IPS-15b (cell line): ENCODE measurements at regions not wholly inside any gene's neighbourhood (a gene's known extent, or its start where the extent isn't known, plus 50 kb on each side); places are given as distances from the start of the nearest gene placed in this dataset.

Experiments used
- H3K27me3 ChIP-seq: one replicate; pipeline ENCODE4 v1.6.1; 2013; ENCODE audit warnings: low read length; ENCODE audit not compliant: control insufficient read depth, insufficient read depth
- H3K36me3 ChIP-seq: one replicate; pipeline ENCODE4 v1.6.1; 2013; ENCODE audit warnings: low read length; ENCODE audit not compliant: control insufficient read depth, insufficient read depth
- H3K4me1 ChIP-seq: one replicate; pipeline ENCODE4 v1.6.1; 2013; ENCODE audit warnings: mild to moderate bottlenecking, low read length; ENCODE audit not compliant: control insufficient read depth, insufficient read depth
- H3K4me3 ChIP-seq: one replicate; pipeline ENCODE4 v1.5.1; 2013; ENCODE audit warnings: low read depth, low read length
- H3K9ac ChIP-seq: one replicate; pipeline ENCODE4 v1.6.1; 2013; ENCODE audit warnings: low read depth, mild to moderate bottlenecking, low read length
- H3K9me3 ChIP-seq: one replicate; pipeline ENCODE4 v1.6.1; 2013; ENCODE audit warnings: mild to moderate bottlenecking, low read length; ENCODE audit not compliant: control insufficient read depth, insufficient read depth

DNA sequence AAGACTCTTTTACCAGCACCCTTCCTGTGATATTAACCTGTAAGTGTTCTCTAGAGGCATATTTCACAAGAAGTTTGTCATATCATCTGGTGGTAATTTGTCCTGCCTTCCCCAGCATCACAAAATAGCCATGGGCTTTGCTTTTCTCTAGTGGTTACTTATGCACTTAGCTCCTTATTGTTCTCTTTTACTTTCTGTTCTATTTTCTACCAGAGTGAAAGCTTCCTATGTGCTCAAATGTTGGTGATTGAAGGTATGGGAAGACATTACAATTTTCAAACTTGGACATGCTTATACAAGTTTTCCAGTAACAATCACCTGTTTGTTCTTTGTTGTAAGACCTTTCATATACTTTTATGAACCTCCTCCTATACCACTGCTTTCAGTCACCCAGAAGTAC lies 87.0 kb upstream of the KCNH7 start:
- no peaks in the 10 kb centered on the region for H3K9me3 ChIP-seq
- no peak overlapping the region for H3K4me3 ChIP-seq
- H3K36me3 ChIP-seq = no peaks in the 10 kb centered on the region
- no peaks in the 10 kb centered on the region for H3K27me3 ChIP-seq
- no peak overlapping the region for H3K9ac ChIP-seq
- H3K4me1 ChIP-seq = no peaks in the 10 kb centered on the region

DNA sequence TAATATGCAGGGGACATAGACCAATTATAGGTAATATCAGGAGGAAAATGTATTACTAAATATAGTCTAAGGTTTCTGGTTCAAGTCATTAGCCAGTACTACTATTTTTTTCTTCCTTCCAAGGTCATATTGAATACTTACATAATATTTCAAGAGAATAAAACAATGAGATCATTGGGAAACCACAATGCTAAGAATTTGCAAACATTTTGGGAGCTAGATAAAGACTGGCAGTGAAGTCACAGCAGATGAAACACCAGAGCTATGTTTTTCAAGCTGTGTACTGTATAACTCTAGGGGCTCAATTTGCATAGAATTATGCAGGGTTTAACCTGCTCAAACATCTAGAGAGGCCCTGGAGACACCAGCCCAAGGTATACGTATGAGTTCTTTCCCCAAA lies 80.5 kb upstream of the KCNH7 start:
- Histone ChIP-seq H3K4me1 (no peaks in the 10 kb centered on the region), H3K9me3 (no peaks in the 10 kb centered on the region), H3K36me3 (no peaks in the 10 kb centered on the region), H3K4me3 (no peak overlapping the region), H3K27me3 (no peaks in the 10 kb centered on the region), H3K9ac (no peak overlapping the region)

DNA sequence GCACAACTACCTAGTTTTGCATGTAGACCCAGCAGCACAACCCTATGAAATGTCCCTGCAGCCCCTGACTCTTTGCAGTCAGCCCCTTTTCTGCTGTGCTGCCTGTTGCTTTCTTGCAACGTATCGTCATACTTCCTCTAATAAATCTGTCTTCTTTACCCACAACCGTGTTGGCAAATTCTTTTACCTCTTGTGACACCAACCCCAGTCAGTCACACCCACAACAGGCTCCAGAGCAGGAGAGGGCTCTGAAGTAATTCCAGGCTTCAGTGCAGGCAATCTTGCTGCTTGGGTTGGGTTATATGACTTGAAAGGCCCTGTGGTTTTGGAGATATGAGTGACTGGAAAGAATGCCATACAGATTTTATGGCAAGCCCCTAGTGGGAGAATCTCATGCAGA lies 79.1 kb upstream of the KCNH7 start:
- Histone ChIP-seq H3K4me1 (no peaks in the 10 kb centered on the region), H3K4me3 (no peak overlapping the region), H3K9me3 (no peaks in the 10 kb centered on the region), H3K27me3 (no peaks in the 10 kb centered on the region), H3K36me3 (no peaks in the 10 kb centered on the region), H3K9ac (no peak overlapping the region)

DNA sequence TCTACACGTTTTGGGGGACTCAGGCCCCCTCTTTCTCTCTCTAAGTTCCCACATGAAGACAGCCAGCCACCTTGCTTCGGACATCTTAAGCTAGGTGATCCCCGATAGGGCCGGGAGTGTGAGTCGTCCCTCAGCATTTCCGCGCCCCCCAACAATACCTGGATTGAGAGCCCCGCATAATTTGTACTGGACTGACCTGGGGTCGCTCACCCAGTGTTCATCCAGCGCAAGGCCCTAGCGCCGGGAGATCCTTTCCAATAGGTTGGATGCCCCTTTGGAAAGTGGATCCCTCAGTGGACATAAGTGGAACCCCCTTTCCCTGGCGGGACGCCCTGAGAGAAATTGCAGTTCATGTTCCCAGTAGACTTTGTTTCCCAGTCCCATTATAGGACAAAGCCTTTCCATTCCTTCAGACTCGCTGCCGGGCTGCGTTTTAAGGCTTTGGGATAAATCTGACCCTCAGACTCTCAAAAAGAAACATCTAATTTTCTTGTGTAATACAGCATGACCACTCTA lies 77.8 kb upstream of the KCNH7 start:
- H3K27me3 ChIP-seq = no peaks in the 10 kb centered on the region
- no peaks in the 10 kb centered on the region for H3K9me3 ChIP-seq
- no peaks in the 10 kb centered on the region for H3K36me3 ChIP-seq
- no peak overlapping the region for H3K9ac ChIP-seq
- H3K4me3 ChIP-seq = no peak overlapping the region
- no peaks in the 10 kb centered on the region for H3K4me1 ChIP-seq

DNA sequence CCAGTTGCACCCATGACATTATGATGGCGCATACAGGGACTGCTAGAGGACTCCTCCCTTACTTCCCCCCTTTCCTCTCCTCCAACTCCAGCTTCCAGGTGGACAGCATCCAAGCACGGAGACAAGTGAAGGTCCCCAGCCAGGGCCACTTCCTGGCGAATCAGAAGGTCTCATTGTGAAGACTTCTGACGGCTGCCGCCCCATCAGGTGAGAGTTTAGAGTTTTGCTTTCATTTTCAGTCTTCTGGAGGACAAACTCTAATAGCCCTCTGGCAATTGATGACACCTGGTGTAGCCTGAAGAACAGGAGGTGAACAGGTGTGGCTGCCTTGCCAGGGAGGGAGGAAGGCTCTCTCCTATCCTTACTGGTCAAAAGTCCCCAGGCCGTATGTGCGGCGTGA lies 77.3 kb upstream of the KCNH7 start:
- no peak overlapping the region for H3K9ac ChIP-seq
- no peaks in the 10 kb centered on the region for H3K27me3 ChIP-seq
- no peaks in the 10 kb centered on the region for H3K9me3 ChIP-seq
- no peak overlapping the region for H3K4me3 ChIP-seq
- no peaks in the 10 kb centered on the region for H3K4me1 ChIP-seq
- H3K36me3 ChIP-seq = no peaks in the 10 kb centered on the region

DNA sequence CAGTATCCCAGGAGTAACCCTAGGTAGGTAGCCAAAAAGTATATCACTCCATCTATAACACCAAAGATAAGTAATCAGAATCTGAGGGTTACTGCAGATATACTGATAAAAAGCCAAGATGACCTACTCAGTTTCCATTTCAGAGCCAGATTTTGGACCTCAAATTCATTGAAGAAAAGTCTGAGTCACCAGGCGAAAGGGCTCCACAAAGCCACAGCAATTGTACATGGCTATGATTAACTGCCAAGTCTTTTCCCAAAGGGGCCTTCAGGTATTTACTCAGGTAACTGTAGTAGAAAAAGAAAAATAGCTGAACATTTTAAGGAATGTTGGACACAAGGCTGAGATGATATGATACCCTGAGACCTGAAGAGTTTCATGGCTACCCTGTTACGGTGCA lies 75.6 kb upstream of the KCNH7 start:
- Histone ChIP-seq H3K4me1 (no peaks in the 10 kb centered on the region), H3K4me3 (no peak overlapping the region), H3K9ac (no peak overlapping the region), H3K27me3 (no peaks in the 10 kb centered on the region), H3K9me3 (no peaks in the 10 kb centered on the region), H3K36me3 (no peaks in the 10 kb centered on the region)

DNA sequence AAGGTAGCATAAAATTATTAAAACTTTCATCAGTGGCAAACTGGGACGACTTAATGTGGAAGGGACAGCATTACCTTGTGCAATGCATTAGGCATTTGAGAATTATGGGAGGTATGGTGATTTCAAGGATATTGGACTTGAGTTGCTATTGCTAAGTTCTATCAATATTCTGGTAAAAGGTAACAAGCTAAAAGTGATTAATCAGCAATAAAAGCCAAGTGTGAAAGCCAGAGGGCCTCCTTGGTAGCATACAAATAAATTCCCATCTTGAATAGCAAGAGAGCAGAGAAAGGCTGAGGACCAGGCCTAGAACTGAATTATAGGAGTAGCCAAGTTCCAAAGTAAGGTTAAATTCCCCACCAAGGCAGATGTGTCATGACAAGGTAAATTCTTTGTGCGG lies 74.2 kb upstream of the KCNH7 start:
- Histone ChIP-seq H3K9me3 (no peaks in the 10 kb centered on the region), H3K4me3 (no peak overlapping the region), H3K9ac (no peak overlapping the region), H3K4me1 (no peaks in the 10 kb centered on the region), H3K36me3 (no peaks in the 10 kb centered on the region), H3K27me3 (no peaks in the 10 kb centered on the region)

DNA sequence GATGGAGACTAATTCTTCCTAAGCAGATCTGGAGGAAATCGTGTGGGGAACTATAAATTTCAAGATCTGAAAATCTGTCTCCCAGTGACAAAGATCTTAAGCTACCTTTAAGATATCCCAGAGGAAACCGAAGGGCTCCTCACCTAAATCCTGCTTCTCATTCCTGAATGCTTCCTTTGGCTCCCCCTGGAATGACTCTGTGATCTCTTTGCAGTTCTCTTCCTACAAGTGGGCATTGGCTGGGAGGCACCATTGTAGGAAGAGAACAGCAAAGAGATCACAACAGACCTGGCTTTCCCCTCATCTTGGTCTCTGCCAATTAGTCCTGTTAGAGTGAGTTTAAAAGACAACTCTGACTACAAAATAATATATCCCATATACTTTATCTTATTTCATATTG lies 70.0 kb upstream of the KCNH7 start:
- Histone ChIP-seq H3K4me3 (no peak overlapping the region), H3K9ac (no peak overlapping the region), H3K4me1 (no peaks in the 10 kb centered on the region), H3K9me3 (no peaks in the 10 kb centered on the region), H3K27me3 (no peaks in the 10 kb centered on the region), H3K36me3 (no peaks in the 10 kb centered on the region)

DNA sequence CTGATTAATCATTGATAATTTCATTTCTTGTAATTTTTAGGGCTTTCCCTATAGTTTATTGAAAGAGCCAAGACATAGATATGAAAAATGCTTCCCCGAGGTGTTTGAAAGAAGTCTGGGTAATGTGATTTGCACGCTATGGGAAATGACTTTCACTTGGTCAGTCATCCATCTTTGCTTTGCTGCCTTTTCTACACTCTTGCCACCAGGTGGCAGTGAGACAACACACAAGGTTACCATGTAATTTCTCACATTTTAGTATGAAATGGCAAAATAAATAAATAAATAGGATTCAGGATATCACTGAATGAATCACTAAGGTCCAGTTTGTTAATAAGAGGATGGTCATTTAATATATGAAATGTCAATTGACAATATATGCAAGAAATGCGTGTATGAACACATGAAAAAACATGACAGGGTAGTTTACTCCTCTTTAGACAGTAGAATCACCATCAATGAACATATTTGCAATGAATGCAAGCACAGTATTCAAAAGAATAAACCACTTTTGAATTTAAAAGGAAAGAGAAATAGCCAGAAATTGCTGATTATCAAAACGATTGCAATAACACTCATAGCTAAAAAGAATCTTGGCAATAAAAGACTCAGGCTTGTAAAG lies 52.2 kb upstream of the KCNH7 start:
- H3K27me3 ChIP-seq = no peaks in the 10 kb centered on the region
- H3K4me3 ChIP-seq = no peak overlapping the region
- no peaks in the 10 kb centered on the region for H3K4me1 ChIP-seq
- no peak overlapping the region for H3K9ac ChIP-seq
- H3K36me3 ChIP-seq = no peaks in the 10 kb centered on the region
- H3K9me3 ChIP-seq = no peaks in the 10 kb centered on the region

DNA sequence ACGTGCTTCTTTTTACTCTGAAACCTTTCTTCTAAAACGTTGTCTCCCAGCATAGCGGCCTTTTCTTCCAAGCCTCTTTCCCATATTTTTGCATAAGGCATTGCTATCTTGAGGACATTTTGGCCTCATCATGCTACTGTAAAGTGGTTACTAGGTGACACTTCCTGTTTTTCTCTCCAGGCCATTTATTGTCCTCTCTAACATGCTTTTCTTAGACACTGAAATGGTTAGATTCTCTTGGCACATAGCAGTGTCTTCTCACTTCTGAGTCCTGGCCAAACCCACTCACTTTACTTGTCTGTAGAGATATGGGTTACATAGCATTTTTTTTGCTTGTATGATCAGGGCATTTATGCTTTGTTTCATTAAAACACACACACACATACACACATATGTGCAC lies 50.1 kb upstream of the KCNH7 start:
- no peak overlapping the region for H3K9ac ChIP-seq
- no peaks in the 10 kb centered on the region for H3K36me3 ChIP-seq
- H3K4me1 ChIP-seq = no peaks in the 10 kb centered on the region
- H3K9me3 ChIP-seq = no peaks in the 10 kb centered on the region
- no peak overlapping the region for H3K4me3 ChIP-seq
- no peaks in the 10 kb centered on the region for H3K27me3 ChIP-seq
